HepG2 (cell line): ENCODE measurements at regions not wholly inside any gene's neighbourhood (a gene's known extent, or its start where the extent isn't known, plus 50 kb on each side); places are given as distances from the start of the nearest gene placed in this dataset.

ENCODE experiments used
- CHD4 ChIP-seq: fragments of 200-600 bp; sonication (generic); IDR thresholded peaks from 2 replicates; pipeline ENCODE4 v1.7.0; 2017; ENCODE audit warnings: mild to moderate bottlenecking, low read length, borderline replicate concordance
- FOXK2 ChIP-seq: fragments of 450-650 bp; IDR thresholded peaks from 2 replicates; pipeline ENCODE4 v1.6.1; 2016
- HOXA7 ChIP-seq: sonication (generic); formaldehyde crosslinking; IDR thresholded peaks from 2 replicates; pipeline ENCODE4 v1.8.1; 2022; ENCODE audit warnings: mild to moderate bottlenecking, missing genetic modification reagents, moderate library complexity
- KDM3A ChIP-seq: IDR thresholded peaks from 2 replicates; pipeline ENCODE4 v1.6.1; 2018; ENCODE audit warnings: low read depth, missing compliant biosample characterization
- KDM4B ChIP-seq: sonication (generic); formaldehyde crosslinking; IDR thresholded peaks from 2 replicates; pipeline ENCODE4 v1.4.0; 2020; ENCODE audit warnings: missing genetic modification reagents
- MYC ChIP-seq: sonication (generic); formaldehyde crosslinking; IDR thresholded peaks from 2 replicates; pipeline ENCODE4 v1.9.0; 2021; ENCODE audit warnings: missing genetic modification reagents, borderline replicate concordance
- RORA ChIP-seq: sonication (generic); formaldehyde crosslinking; IDR thresholded peaks from 2 replicates; pipeline ENCODE4 v1.5.0; 2020; ENCODE audit warnings: mild to moderate bottlenecking, missing genetic modification reagents, moderate library complexity
- ZNF329 ChIP-seq: sonication (generic); formaldehyde crosslinking; IDR thresholded peaks from 2 replicates; pipeline ENCODE4 v1.9.0; 2021; ENCODE audit warnings: low read depth, mild to moderate bottlenecking, missing genetic modification reagents
- ZNF44 ChIP-seq: sonication (generic); formaldehyde crosslinking; IDR thresholded peaks from 2 replicates; pipeline ENCODE4 v1.5.1; 2020; ENCODE audit warnings: mild to moderate bottlenecking, missing genetic modification reagents
- ZNF460 ChIP-seq: sonication (generic); formaldehyde crosslinking; IDR thresholded peaks from 2 replicates; pipeline ENCODE4 v1.5.1; 2020; ENCODE audit warnings: missing genetic modification reagents, mild to moderate bottlenecking, borderline replicate concordance
- TF ChIP-seq, protein P1 (sequence below): sonication (generic); formaldehyde crosslinking; conservative IDR thresholded peaks from 2 replicates; pipeline ENCODE4 v1.8.0; 2022; ENCODE audit warnings: mild to moderate bottlenecking, moderate library complexity, missing genetic modification reagents
- TF ChIP-seq, protein P2 (sequence below): sonication (generic); formaldehyde crosslinking; IDR thresholded peaks from 2 replicates; pipeline ENCODE4 v1.5.1; 2020; ENCODE audit warnings: mild to moderate bottlenecking, missing genetic modification reagents
- TF ChIP-seq, protein P3 (sequence below): sonication (generic); formaldehyde crosslinking; IDR thresholded peaks from 2 replicates; pipeline ENCODE4 v1.8.1; 2023; ENCODE audit warnings: mild to moderate bottlenecking, inconsistent platforms, moderate library complexity, missing genetic modification reagents, borderline replicate concordance
- TF ChIP-seq, protein P4 (sequence below): sonication (generic); formaldehyde crosslinking; IDR thresholded peaks from 2 replicates; pipeline ENCODE4 v1.5.0; 2020; ENCODE audit warnings: mild to moderate bottlenecking, missing genetic modification reagents, borderline replicate concordance
- TF ChIP-seq, protein P5 (sequence below): sonication (generic); formaldehyde crosslinking; IDR thresholded peaks from 2 replicates; pipeline ENCODE4 v1.4.0; 2020; ENCODE audit warnings: missing genetic modification reagents

DNA sequence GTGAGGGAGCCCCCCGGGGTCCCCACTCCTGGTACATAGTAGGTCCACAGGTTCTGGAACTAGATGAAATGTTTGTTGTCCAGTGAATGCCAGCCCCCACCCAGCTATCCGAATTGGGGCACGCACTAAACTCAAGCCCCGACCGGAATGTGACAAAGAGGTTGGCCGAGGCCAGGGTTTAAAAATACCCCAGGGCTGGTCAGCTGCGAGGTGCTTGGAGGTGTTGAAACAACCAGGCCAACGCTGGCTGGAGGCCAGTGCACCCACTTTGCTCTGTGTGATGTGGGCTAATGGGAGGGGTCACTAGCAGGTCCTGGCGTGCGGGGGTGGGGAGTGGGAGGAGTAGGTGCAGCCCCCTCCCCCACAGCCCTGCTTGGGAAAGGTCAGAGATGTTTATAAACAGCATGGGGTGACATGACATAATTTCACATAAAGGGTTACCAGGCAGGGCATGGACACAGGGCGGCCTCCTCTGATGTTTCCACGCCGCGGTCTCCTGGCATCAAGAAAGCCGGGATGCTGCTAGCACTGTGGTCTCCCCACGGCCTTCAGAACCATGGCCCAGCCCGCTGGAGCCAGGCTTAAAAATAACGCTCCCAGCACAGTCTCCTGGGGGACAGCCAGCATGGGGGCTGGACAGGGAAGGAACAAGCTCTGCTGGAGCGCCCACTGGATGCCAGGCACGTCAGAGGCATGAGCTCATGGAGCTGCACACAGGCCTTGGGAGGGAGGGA, 111.2 kb upstream of the PTPN1 start (continued):
- TF ChIP-seq, protein P1, sequence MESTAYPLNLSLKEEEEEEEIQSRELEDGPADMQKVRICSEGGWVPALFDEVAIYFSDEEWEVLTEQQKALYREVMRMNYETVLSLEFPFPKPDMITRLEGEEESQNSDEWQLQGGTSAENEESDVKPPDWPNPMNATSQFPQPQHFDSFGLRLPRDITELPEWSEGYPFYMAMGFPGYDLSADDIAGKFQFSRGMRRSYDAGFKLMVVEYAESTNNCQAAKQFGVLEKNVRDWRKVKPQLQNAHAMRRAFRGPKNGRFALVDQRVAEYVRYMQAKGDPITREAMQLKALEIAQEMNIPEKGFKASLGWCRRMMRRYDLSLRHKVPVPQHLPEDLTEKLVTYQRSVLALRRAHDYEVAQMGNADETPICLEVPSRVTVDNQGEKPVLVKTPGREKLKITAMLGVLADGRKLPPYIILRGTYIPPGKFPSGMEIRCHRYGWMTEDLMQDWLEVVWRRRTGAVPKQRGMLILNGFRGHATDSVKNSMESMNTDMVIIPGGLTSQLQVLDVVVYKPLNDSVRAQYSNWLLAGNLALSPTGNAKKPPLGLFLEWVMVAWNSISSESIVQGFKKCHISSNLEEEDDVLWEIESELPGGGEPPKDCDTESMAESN (CRISPR knock-in tag) = peak; percentile 81
- TF ChIP-seq ZNF44 = peak; percentile 42
- no peak for TF ChIP-seq RORA (CRISPR knock-in tag)
- TF ChIP-seq, protein P2, sequence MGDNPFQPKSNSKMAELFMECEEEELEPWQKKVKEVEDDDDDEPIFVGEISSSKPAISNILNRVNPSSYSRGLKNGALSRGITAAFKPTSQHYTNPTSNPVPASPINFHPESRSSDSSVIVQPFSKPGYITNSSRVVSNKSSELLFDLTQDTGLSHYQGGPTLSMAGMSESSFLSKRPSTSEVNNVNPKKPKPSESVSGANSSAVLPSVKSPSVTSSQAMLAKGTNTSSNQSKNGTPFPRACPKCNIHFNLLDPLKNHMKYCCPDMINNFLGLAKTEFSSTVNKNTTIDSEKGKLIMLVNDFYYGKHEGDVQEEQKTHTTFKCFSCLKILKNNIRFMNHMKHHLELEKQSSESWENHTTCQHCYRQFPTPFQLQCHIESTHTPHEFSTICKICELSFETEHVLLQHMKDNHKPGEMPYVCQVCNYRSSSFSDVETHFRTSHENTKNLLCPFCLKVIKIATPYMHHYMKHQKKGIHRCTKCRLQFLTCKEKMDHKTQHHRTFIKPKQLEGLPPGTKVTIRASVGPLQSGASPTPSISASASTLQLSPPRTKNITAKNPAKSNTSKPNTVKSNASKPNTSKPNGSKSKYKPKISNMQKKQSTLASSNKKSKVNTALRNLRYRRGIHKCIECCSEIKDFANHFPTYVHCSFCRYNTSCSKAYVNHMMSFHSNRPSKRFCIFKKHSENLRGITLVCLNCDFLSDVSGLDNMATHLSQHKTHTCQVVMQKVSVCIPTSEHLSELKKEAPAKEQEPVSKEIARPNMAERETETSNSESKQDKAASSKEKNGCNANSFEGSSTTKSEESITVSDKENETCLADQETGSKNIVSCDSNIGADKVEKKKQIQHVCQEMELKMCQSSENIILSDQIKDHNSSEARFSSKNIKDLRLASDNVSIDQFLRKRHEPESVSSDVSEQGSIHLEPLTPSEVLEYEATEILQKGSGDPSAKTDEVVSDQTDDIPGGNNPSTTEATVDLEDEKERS = peak; percentile 89; the same call in 1 of the 2 replicates
- TF ChIP-seq FOXK2 = peak; percentile 96
- TF ChIP-seq CHD4 = peak; percentile 67; the same call in 1 of the 2 replicates
- TF ChIP-seq, protein P3, sequence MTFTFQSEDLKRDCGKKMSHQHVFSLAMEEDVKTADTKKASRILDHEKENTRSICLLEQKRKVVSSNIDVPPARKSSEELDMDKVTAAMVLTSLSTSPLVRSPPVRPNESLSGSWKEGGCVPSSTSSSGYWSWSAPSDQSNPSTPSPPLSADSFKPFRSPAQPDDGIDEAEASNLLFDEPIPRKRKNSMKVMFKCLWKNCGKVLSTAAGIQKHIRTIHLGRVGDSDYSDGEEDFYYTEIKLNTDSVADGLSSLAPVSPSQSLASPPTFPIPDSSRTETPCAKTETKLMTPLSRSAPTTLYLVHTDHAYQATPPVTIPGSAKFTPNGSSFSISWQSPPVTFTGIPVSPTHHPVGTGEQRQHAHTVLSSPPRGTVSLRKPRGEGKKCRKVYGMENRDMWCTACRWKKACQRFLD (CRISPR knock-in tag) = no peak
- peak; percentile 98 for TF ChIP-seq KDM4B
- TF ChIP-seq, protein P4, sequence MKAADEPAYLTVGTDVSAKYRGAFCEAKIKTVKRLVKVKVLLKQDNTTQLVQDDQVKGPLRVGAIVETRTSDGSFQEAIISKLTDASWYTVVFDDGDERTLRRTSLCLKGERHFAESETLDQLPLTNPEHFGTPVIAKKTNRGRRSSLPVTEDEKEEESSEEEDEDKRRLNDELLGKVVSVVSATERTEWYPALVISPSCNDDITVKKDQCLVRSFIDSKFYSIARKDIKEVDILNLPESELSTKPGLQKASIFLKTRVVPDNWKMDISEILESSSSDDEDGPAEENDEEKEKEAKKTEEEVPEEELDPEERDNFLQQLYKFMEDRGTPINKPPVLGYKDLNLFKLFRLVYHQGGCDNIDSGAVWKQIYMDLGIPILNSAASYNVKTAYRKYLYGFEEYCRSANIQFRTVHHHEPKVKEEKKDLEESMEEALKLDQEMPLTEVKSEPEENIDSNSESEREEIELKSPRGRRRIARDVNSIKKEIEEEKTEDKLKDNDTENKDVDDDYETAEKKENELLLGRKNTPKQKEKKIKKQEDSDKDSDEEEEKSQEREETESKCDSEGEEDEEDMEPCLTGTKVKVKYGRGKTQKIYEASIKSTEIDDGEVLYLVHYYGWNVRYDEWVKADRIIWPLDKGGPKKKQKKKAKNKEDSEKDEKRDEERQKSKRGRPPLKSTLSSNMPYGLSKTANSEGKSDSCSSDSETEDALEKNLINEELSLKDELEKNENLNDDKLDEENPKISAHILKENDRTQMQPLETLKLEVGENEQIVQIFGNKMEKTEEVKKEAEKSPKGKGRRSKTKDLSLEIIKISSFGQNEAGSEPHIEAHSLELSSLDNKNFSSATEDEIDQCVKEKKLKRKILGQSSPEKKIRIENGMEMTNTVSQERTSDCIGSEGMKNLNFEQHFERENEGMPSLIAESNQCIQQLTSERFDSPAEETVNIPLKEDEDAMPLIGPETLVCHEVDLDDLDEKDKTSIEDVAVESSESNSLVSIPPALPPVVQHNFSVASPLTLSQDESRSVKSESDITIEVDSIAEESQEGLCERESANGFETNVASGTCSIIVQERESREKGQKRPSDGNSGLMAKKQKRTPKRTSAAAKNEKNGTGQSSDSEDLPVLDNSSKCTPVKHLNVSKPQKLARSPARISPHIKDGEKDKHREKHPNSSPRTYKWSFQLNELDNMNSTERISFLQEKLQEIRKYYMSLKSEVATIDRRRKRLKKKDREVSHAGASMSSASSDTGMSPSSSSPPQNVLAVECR (CRISPR knock-in tag) = peak; percentile 85
- TF ChIP-seq, protein P5, sequence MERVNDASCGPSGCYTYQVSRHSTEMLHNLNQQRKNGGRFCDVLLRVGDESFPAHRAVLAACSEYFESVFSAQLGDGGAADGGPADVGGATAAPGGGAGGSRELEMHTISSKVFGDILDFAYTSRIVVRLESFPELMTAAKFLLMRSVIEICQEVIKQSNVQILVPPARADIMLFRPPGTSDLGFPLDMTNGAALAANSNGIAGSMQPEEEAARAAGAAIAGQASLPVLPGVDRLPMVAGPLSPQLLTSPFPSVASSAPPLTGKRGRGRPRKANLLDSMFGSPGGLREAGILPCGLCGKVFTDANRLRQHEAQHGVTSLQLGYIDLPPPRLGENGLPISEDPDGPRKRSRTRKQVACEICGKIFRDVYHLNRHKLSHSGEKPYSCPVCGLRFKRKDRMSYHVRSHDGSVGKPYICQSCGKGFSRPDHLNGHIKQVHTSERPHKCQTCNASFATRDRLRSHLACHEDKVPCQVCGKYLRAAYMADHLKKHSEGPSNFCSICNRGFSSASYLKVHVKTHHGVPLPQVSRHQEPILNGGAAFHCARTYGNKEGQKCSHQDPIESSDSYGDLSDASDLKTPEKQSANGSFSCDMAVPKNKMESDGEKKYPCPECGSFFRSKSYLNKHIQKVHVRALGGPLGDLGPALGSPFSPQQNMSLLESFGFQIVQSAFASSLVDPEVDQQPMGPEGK (CRISPR knock-in tag) = peak; percentile 100
- peak; percentile 100 for TF ChIP-seq KDM3A (CRISPR knock-in tag)
- peak; percentile 63 for TF ChIP-seq ZNF329 (CRISPR knock-in tag)
- TF ChIP-seq HOXA7 (CRISPR knock-in tag) = no peak
- peak; percentile 88; the same call in 1 of the 2 replicates for TF ChIP-seq MYC
- TF ChIP-seq ZNF460 (CRISPR knock-in tag) = peak; percentile 42; the same call in 1 of the 2 replicates
